COR-L47 (cell line): ENCODE measurements at regions not wholly inside any gene's neighbourhood (a gene's known extent, or its start where the extent isn't known, plus 50 kb on each side); places are given as distances from the start of the nearest gene placed in this dataset.
"Not testable (repeated sequence)": the region's sequence is repeated elsewhere in the genome, so short reads cannot be mapped to it uniquely, and the experiment has no call there.

Experiments
- DNase-seq: peaks from one replicate; lab custom pipeline; 2025; lab: John Stamatoyannopoulos, UW

DNA sequence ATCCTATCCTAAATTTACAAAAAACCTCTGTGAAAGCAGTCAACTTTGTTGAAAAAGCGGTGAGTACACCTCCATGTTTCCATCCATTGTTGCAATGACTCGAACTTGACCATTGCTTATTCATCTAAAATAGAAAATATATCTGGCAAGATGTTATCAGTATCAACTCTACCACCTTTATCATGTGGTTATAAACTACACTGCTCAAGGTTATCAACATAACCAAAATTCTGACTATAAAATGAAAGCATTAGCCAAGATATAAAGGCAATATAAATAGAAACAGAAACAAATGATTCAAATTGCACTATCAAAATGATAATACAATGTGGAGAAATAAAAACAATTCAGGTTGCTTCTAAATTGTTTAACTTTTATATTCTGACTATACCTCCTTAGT is 150.0 kb downstream of the AVL9 start:
- DNase-seq: not testable (repeated sequence)

- DNase-seq: no peak
Observed at GRCh38 chr7:32643194-32643593, 147.9 kb downstream of the AVL9 start.

GRCh38 chr7:32639122-32639521 is 143.8 kb downstream of the AVL9 start:
- no peak for DNase-seq

DNA sequence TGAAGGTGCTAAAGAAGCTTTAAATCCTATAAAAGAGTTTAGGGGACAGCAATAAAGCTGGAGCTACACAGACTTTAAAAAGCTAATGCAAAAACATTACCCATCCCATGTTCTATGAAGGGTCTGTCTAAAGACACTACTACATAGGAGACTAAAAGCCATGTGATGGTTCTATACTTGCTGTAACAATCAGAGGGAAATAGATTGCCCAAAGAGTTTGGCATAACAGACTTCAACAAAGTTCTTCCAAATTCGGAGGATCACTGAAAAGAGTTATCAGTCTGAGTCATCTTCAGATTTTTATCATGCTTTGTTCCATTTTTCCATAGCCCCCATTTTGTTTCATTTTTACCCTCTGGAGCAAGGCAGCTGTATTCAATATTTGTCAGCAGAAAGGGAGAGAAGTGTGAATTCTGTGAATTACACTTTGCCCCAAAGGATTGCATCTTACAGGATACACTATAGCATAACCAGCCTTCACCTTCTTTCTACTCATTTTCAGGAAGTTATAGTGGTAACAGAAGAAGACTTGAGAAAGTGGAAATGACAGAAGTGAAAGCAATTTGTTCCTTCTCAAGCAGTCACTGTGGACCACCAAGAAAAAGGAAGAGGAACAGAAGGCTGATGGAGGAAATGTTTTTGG is 143.3 kb downstream of the AVL9 start:
- not testable (repeated sequence) for DNase-seq
